ENCODE measurements at regions not wholly inside any gene's neighbourhood (a gene's known extent, or its start where the extent isn't known, plus 50 kb on each side); places are given as distances from the start of the nearest gene placed in this dataset.

- no peaks in the 10 kb centered on the region for H3K27me3 ChIP-seq (ENCODE audit: control insufficient read depth, insufficient read depth, low read length)
- no peaks in the 10 kb centered on the region for H3K9me3 ChIP-seq (ENCODE audit: control insufficient read depth, low read depth, low read length)
- no peak overlapping the region for H3K9ac ChIP-seq (ENCODE audit: low read length)
- no peaks in the 10 kb centered on the region for H3K36me3 ChIP-seq (ENCODE audit: control insufficient read depth, low read depth, low read length)
- H3K27ac ChIP-seq (ENCODE audit: low read length): no peak overlapping the region
- H3K4me1 ChIP-seq (ENCODE audit: control insufficient read depth, low read depth, low read length): no peaks in the 10 kb centered on the region
- no peak overlapping the region for H3K4me3 ChIP-seq (ENCODE audit: low read length)
Measured at GRCh38 chr1:4411862-4412261, 242.5 kb upstream of the AJAP1 start.

GRCh38 chr1:4415476-4415875 is 238.9 kb upstream of the AJAP1 start:
- Histone ChIP-seq H3K4me1 (ENCODE audit: control insufficient read depth, low read depth, low read length) (no peaks in the 10 kb centered on the region), H3K27ac (ENCODE audit: low read length) (no peak overlapping the region), H3K27me3 (ENCODE audit: control insufficient read depth, insufficient read depth, low read length) (no peaks in the 10 kb centered on the region), H3K4me3 (ENCODE audit: low read length) (no peak overlapping the region), H3K9ac (ENCODE audit: low read length) (no peak overlapping the region), H3K9me3 (ENCODE audit: control insufficient read depth, low read depth, low read length) (peaks cover 10% of the 10 kb centered on the region), H3K36me3 (ENCODE audit: control insufficient read depth, low read depth, low read length) (no peaks in the 10 kb centered on the region)

DNA sequence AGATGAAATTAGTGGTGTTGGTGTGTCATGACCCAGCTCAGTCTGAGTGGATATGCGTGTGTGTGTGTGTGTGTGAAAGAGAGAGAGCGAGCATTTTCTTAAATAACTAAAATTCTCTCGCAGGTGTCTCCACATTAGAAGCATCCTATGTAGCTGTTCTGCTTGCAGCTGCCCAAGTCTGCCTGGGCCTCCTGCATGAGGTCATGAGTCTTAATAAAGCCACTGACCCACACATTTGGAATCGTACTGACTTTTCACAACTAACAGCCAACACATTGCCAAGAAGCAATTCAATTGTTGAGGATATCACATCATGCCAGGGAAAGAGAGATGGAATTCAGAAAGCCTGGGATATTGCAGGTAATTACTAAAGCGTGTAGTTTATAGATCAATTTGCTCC is 238.2 kb upstream of the AJAP1 start:
- H3K9ac ChIP-seq (ENCODE audit: low read length): no peak overlapping the region
- peaks cover 10% of the 10 kb centered on the region for H3K9me3 ChIP-seq (ENCODE audit: control insufficient read depth, low read depth, low read length)
- H3K36me3 ChIP-seq (ENCODE audit: control insufficient read depth, low read depth, low read length): no peaks in the 10 kb centered on the region
- no peaks in the 10 kb centered on the region for H3K27me3 ChIP-seq (ENCODE audit: control insufficient read depth, insufficient read depth, low read length)
- no peak overlapping the region for H3K27ac ChIP-seq (ENCODE audit: low read length)
- no peaks in the 10 kb centered on the region for H3K4me1 ChIP-seq (ENCODE audit: control insufficient read depth, low read depth, low read length)
- H3K4me3 ChIP-seq (ENCODE audit: low read length): no peak overlapping the region

DNA sequence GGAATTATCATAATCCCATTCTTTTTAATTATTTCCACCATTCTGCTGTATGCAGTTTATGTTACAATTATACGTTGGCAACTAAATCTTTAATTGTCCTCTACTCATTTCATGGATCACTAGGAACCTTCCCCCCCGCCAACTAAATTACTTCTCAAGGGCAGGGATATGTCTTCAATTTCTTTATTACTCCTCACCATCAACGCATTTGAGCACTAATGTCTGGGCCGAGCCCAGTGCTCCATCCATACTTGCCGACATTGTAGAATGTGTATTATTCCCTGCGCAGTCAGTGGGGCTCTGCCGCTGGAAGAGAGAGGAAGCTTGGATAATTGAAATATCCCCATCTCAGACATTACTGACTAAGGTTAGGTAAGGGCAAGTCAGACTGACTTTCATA is 236.4 kb upstream of the AJAP1 start:
- no peaks in the 10 kb centered on the region for H3K27me3 ChIP-seq (ENCODE audit: control insufficient read depth, insufficient read depth, low read length)

DNA sequence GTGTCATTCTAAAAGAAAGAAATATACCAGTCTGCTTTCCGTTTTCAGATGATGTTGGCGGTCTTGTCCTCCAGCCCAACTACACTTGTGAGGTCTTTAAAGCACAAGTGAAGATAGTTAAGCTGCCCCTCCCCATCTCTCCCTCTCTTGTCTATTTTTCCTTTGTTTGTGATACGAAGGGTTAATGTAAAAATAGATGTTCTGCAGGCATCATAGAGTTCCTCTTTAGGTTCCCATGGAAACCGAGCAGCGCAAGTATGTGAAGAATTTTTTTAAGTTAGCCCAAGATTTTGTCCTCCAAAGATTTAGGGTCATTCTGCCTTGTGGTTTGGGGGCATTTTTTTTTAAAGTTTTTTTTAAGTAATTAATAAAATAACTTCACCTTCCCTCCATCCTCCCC is 232.4 kb upstream of the AJAP1 start:
- no peak overlapping the region for H3K9ac ChIP-seq (ENCODE audit: low read length)
- no peak overlapping the region for H3K27ac ChIP-seq (ENCODE audit: low read length)
- peaks cover 10% of the 10 kb centered on the region for H3K9me3 ChIP-seq (ENCODE audit: control insufficient read depth, low read depth, low read length)
- H3K4me3 ChIP-seq (ENCODE audit: low read length): no peak overlapping the region
- H3K4me1 ChIP-seq (ENCODE audit: control insufficient read depth, low read depth, low read length): peaks cover 4% of the 10 kb centered on the region
- H3K27me3 ChIP-seq (ENCODE audit: control insufficient read depth, insufficient read depth, low read length): no peaks in the 10 kb centered on the region
- no peaks in the 10 kb centered on the region for H3K36me3 ChIP-seq (ENCODE audit: control insufficient read depth, low read depth, low read length)

More for the DNA sequence above, 236.4 kb upstream of the AJAP1 start:
- H3K9ac ChIP-seq (ENCODE audit: low read length): no peak overlapping the region
- no peak overlapping the region for H3K27ac ChIP-seq (ENCODE audit: low read length)
- peaks cover 10% of the 10 kb centered on the region for H3K9me3 ChIP-seq (ENCODE audit: control insufficient read depth, low read depth, low read length)
- no peaks in the 10 kb centered on the region for H3K36me3 ChIP-seq (ENCODE audit: control insufficient read depth, low read depth, low read length)
- no peak overlapping the region for H3K4me3 ChIP-seq (ENCODE audit: low read length)
- no peaks in the 10 kb centered on the region for H3K4me1 ChIP-seq (ENCODE audit: control insufficient read depth, low read depth, low read length)

DNA sequence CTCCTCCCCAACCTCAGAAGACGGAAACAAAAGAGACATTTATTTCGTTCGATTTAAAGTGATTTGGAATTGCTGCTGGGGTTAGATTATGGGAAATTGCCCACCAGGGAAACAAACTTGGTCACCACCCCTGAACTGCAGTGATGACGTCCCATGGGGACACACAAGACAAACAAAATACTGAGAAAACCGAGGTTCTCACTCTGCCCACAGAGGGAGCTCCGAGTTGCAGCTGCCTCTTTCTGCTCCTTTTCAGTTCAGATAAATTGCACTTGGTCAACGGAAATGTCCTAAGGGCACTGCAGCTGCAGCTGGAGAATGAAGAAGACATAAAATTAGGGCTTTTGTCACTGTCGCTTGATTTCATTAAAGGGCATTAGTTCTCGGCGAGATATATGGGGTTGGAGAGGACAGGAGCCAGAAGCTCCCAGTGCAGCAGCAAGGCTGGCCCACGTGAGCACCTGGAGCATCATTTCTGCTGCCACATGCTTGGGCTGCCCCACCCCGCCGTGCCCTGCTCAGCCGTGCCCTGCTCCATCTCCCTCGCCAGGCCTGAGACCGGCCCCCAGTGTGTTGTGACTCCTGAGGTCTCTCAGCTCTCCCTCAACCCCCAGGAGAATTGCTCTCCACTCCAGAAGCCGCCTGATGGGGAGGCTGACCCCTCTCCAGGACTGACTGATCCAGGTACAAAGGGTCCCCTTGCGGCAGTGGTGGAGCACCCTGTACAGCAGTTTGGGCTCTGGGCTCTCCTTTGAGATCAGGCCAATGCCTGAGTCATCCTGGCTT is 231.7 kb upstream of the AJAP1 start:
- H3K9ac ChIP-seq (ENCODE audit: low read length): no peak overlapping the region
- no peaks in the 10 kb centered on the region for H3K27me3 ChIP-seq (ENCODE audit: control insufficient read depth, insufficient read depth, low read length)
- H3K27ac ChIP-seq (ENCODE audit: low read length): no peak overlapping the region
- peaks cover 10% of the 10 kb centered on the region for H3K9me3 ChIP-seq (ENCODE audit: control insufficient read depth, low read depth, low read length)
- peaks cover 4% of the 10 kb centered on the region for H3K4me1 ChIP-seq (ENCODE audit: control insufficient read depth, low read depth, low read length)
- H3K4me3 ChIP-seq (ENCODE audit: low read length): no peak overlapping the region
- H3K36me3 ChIP-seq (ENCODE audit: control insufficient read depth, low read depth, low read length): no peaks in the 10 kb centered on the region

- Histone ChIP-seq H3K9ac (ENCODE audit: low read length) (no peak overlapping the region), H3K9me3 (ENCODE audit: control insufficient read depth, low read depth, low read length) (peaks cover 6% of the 10 kb centered on the region), H3K4me1 (ENCODE audit: control insufficient read depth, low read depth, low read length) (peaks cover 4% of the 10 kb centered on the region), H3K4me3 (ENCODE audit: low read length) (no peak overlapping the region), H3K36me3 (ENCODE audit: control insufficient read depth, low read depth, low read length) (no peaks in the 10 kb centered on the region), H3K27ac (ENCODE audit: low read length) (no peak overlapping the region), H3K27me3 (ENCODE audit: control insufficient read depth, insufficient read depth, low read length) (no peaks in the 10 kb centered on the region)
Measured at GRCh38 chr1:4424254-4424653, 230.2 kb upstream of the AJAP1 start.

GRCh38 chr1:4424766-4425165 is 229.6 kb upstream of the AJAP1 start:
- no peaks in the 10 kb centered on the region for H3K36me3 ChIP-seq (ENCODE audit: control insufficient read depth, low read depth, low read length)
- no peaks in the 10 kb centered on the region for H3K27me3 ChIP-seq (ENCODE audit: control insufficient read depth, insufficient read depth, low read length)
- peaks cover 4% of the 10 kb centered on the region for H3K4me1 ChIP-seq (ENCODE audit: control insufficient read depth, low read depth, low read length)
- H3K4me3 ChIP-seq (ENCODE audit: low read length): no peak overlapping the region
- H3K9ac ChIP-seq (ENCODE audit: low read length): no peak overlapping the region
- H3K9me3 ChIP-seq (ENCODE audit: control insufficient read depth, low read depth, low read length): peaks cover 1% of the 10 kb centered on the region
- H3K27ac ChIP-seq (ENCODE audit: low read length): no peak overlapping the region

DNA sequence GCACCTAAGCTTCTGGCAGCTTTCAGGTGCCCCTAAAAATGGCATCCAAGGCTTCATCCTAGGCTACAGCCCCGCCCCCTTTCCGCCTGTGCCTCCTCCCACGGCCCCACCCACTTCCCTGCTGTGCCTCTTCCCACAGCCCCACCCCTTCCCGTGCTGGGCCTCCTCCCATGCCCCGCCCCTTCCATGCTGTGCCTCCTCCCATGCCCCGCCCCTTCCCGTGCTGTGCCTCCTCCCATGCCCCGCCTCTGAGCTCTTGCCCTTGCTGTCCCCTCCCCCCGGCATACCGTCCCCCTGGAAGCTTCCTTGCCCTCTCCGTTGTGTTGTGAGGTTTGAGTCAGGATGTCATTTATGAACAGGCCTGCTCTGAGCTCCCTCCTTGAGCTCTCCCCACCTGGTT is 228.5 kb upstream of the AJAP1 start:
- Histone ChIP-seq H3K9me3 (ENCODE audit: control insufficient read depth, low read depth, low read length) (no peaks in the 10 kb centered on the region), H3K27me3 (ENCODE audit: control insufficient read depth, insufficient read depth, low read length) (no peaks in the 10 kb centered on the region), H3K4me1 (ENCODE audit: control insufficient read depth, low read depth, low read length) (peaks cover 4% of the 10 kb centered on the region), H3K4me3 (ENCODE audit: low read length) (no peak overlapping the region), H3K36me3 (ENCODE audit: control insufficient read depth, low read depth, low read length) (no peaks in the 10 kb centered on the region), H3K27ac (ENCODE audit: low read length) (no peak overlapping the region), H3K9ac (ENCODE audit: low read length) (no peak overlapping the region)

DNA sequence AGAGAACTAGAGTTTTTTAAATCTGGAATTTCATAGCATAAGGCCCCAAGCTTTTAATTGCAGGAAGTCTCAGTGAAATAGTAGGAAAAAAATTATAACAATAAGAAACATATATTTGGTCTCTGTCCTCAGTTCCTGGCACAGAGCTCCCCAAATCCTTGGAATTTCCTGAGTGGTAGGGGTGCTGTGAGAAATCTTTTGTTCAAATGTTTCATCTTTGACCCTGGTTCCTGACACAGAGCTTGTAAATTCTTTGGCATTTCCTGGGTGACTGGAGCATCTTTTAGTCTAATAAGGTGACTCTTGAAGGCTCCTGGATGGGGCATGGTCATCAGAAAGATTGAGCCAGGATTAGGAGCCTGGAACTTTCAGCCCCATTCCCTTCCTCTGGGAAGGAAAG is 225.7 kb upstream of the AJAP1 start:
- H3K4me1 ChIP-seq (ENCODE audit: control insufficient read depth, low read depth, low read length): peaks cover 4% of the 10 kb centered on the region
- no peaks in the 10 kb centered on the region for H3K27me3 ChIP-seq (ENCODE audit: control insufficient read depth, insufficient read depth, low read length)
- H3K27ac ChIP-seq (ENCODE audit: low read length): no peak overlapping the region
- H3K9ac ChIP-seq (ENCODE audit: low read length): no peak overlapping the region
- no peak overlapping the region for H3K4me3 ChIP-seq (ENCODE audit: low read length)
- no peaks in the 10 kb centered on the region for H3K36me3 ChIP-seq (ENCODE audit: control insufficient read depth, low read depth, low read length)
- H3K9me3 ChIP-seq (ENCODE audit: control insufficient read depth, low read depth, low read length): no peaks in the 10 kb centered on the region

GRCh38 chr1:4430406-4431365 is 223.7 kb upstream of the AJAP1 start:
- H3K4me3 ChIP-seq (ENCODE audit: low read length): no peak overlapping the region
- H3K4me1 ChIP-seq (ENCODE audit: control insufficient read depth, low read depth, low read length): peaks cover 4% of the 10 kb centered on the region
- H3K9me3 ChIP-seq (ENCODE audit: control insufficient read depth, low read depth, low read length): no peaks in the 10 kb centered on the region

More at GRCh38 chr1:4430406-4431365, 223.7 kb upstream of the AJAP1 start:
- no peaks in the 10 kb centered on the region for H3K36me3 ChIP-seq (ENCODE audit: control insufficient read depth, low read depth, low read length)
- no peaks in the 10 kb centered on the region for H3K27me3 ChIP-seq (ENCODE audit: control insufficient read depth, insufficient read depth, low read length)
- no peak overlapping the region for H3K9ac ChIP-seq (ENCODE audit: low read length)
- no peak overlapping the region for H3K27ac ChIP-seq (ENCODE audit: low read length)

Data from iPS-18a (cell line).